NCI-H2196 treated with DMSO at 0.1 percent for 48 hours (cell line): ENCODE measurements at regions not wholly inside any gene's neighbourhood (a gene's known extent, or its start where the extent isn't known, plus 50 kb on each side); places are given as distances from the start of the nearest gene placed in this dataset.

Experiments used
- DNase-seq: peaks from one replicate; lab custom pipeline; 2025; ENCODE audit not compliant: unreplicated experiment; lab: John Stamatoyannopoulos, UW

GRCh38 chr20:12638633-12639312, 370.0 kb upstream of the SPTLC3 start:
- no peak for DNase-seq

GRCh38 chr20:12640251-12640650, 368.5 kb upstream of the SPTLC3 start:
- DNase-seq = no peak

GRCh38 chr20:12641619-12642018, 367.2 kb upstream of the SPTLC3 start:
- DNase-seq = no peak

GRCh38 chr20:12644461-12644860, 364.3 kb upstream of the SPTLC3 start:
- no peak for DNase-seq

GRCh38 chr20:12649234-12649633, 359.5 kb upstream of the SPTLC3 start:
- DNase-seq = no peak

- DNase-seq = no peak
Observed at GRCh38 chr20:12653642-12654041, 355.1 kb upstream of the SPTLC3 start.

- no peak for DNase-seq
Observed at GRCh38 chr20:12659942-12660341, 348.8 kb upstream of the SPTLC3 start.

- no peak for DNase-seq
Observed at GRCh38 chr20:12660918-12661317, 347.9 kb upstream of the SPTLC3 start.

- DNase-seq = no peak
Observed at GRCh38 chr20:12670301-12670700, 338.5 kb upstream of the SPTLC3 start.

GRCh38 chr20:12673352-12673751, 335.4 kb upstream of the SPTLC3 start:
- no peak for DNase-seq

GRCh38 chr20:12677925-12678324, 330.8 kb upstream of the SPTLC3 start:
- DNase-seq = no peak

GRCh38 chr20:12679447-12679846, 329.3 kb upstream of the SPTLC3 start:
- DNase-seq = no peak

GRCh38 chr20:12682613-12683012, 326.2 kb upstream of the SPTLC3 start:
- DNase-seq = no peak

- no peak for DNase-seq
Observed at GRCh38 chr20:12687476-12687875, 321.3 kb upstream of the SPTLC3 start.

GRCh38 chr20:12695937-12696336, 312.8 kb upstream of the SPTLC3 start:
- no peak for DNase-seq

- DNase-seq = no peak
Observed at GRCh38 chr20:12698817-12699216, 310.0 kb upstream of the SPTLC3 start.

- no peak for DNase-seq
Observed at GRCh38 chr20:12699374-12700228, 309.2 kb upstream of the SPTLC3 start.

GRCh38 chr20:12700701-12701100, 308.1 kb upstream of the SPTLC3 start:
- no peak for DNase-seq

- DNase-seq = no peak
Observed at GRCh38 chr20:12702312-12702711, 306.5 kb upstream of the SPTLC3 start.

- no peak for DNase-seq
Observed at GRCh38 chr20:12715371-12715770, 293.4 kb upstream of the SPTLC3 start.

- DNase-seq = no peak
Observed at GRCh38 chr20:12715991-12716680, 292.6 kb upstream of the SPTLC3 start.

- DNase-seq = no peak
Observed at GRCh38 chr20:12717061-12717460, 291.7 kb upstream of the SPTLC3 start.
